NOMO-1 (cell line): ENCODE measurements at regions not wholly inside any gene's neighbourhood (a gene's known extent, or its start where the extent isn't known, plus 50 kb on each side); places are given as distances from the start of the nearest gene placed in this dataset.
A peak's percentile ranks its signal among the peaks of the same experiment; 100 is the strongest.

ENCODE experiments used
- DNase-seq, 2 experiments: peaks; one replicate each; lab custom pipeline; 2025; ENCODE audit not compliant: unreplicated experiment in 2 of 2; lab: John Stamatoyannopoulos, UW

DNA sequence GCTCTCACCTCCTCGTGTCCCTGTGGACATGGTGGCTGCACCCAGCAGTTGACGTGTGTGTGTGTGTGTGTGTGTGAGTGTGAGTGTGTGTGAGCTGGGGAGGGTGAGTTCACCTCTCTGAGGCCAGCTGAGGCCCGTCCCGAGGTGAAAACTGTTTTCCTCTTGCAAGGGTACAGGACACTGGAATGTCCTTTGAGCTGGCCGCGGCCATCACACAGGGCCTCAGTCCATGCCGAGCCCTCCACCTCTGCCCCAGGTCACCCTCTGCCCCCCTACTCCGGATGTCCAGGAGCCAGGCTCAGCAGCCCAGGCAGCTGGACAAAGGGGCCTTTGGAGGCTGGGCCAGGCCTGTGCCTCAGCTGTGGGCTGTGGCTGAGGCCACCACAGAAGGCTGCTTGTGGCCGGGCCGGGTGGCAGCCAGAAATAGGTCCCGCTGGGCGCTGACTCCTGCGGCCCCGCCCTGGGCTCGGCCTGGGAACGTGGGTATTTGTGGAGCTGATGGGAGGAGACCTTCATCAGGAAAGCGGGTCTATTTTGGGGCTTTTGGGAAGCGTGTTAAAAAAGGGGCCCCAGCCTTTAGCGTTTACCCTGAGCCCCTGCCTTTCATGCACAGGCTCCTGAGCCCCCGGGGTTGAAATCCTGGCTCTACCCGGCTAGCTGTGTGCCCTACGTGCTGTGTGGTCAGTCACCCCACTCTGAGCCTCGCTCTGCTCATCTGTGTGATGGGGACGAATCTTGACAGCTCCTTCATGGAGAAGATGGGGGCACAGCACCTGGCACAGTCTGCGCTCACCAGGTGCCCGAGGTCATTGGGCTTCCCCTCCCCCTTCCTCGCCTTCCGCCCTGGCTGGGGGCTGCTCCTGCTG is 75.1 kb upstream of the IER5L start:
- no peak for DNase-seq

DNA sequence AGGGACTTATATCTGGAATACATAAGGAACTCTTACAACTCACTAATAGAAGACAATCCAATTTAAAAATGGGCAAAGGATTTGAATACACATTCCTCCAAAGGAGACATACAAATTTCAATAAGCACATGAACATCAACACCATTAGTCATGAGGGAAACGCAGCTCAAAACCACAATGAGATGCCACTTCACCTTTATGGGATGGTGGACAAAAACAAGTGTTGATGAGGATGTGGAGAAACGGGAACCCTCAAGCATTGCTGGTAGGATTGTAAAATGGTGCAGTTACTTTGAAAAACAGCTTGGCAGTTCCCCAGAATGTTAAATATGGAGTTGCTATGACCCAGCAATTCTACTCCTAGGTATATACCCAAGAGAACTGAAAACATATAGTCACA is 72.7 kb upstream of the IER5L start:
- DNase-seq: no peak

DNA sequence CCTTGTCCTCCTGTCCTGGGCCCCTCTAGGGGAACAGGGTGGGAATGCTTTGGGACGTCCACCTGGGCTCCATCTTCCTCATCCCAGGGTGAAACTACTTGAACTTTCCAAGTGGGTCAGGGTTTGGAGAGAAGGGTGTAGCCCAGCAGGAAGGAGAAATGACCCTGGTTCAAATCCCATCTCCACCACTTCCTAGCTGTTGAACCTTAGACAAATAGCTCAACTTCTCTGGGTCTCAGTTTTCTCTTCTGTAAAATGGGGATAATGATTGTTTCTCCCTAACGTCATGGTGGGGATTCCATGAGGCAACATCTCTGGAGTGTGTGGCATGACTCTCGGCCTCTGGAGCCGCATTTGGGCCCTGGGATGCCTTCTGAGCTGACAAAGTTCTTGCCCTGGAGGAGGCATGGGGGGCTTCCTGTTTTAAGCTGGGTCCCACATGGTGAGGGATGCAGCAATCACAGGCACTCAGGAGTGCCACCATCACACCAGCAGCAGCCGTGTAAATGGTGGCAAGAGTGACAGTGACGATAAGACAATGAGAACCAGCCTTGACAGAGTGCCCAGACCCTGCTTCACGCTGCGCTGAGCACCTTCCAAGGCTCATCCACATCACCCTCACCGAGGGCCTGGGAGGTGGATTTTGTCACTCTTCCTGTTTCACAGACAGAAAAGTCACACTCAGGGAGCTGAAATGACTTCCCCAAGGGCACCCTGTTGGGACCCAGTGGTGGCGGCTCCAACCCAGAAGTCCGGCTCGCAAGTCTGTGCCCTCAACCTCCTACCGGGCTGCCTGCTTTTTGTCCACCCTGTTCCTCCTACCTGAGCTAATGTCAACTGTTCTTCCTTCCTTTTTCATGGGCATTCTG is 69.5 kb upstream of the IER5L start:
- no peak for DNase-seq

DNA sequence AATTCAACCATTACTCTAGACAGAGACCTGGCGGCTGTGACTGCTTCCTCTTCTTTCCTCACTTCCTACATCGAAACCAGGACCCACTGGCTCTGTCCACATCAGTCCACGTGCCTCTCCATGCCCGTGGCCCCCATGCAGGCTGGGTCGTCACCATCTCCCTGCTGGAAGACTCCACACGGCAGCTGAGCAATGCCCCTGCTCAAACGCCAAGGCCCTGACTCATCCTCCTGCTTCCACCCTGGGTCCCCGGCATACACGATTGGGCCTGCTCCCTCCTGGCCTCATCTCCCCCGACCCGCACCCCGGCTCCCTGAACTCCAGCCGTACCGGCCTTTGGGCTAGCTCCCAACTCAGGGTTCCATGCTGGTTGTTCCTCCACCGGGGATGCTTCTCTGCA is 67.2 kb upstream of the IER5L start:
- DNase-seq: no peak

DNA sequence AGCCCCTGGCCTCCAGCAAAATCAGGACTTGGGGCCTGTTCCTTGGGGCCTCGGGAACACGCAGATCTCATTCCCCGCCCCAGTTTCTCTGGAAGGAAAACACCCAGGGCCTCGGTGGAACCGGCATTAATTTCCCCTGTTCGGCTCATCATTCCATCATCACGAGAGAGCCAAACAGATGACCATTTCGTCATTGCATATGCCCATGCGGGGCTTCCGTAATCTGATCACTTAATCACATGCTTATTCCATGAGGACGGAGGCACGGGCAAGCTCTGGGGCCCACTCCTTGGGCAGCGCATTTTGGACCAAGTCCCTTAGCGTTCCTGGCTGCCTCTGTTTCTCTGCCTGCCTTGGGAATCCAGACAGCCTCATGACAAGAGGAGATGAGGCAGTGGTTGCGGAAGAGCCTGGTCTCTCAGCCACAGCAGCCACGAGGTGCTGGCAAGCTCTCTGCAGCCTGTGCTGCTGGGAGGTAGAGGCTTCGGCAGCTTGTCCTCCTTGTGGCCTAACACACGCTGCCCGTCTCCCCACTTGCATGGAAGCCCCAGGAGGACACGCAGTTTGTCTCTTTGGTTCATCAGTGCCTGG is 65.0 kb upstream of the IER5L start:
- no peak for DNase-seq

DNA sequence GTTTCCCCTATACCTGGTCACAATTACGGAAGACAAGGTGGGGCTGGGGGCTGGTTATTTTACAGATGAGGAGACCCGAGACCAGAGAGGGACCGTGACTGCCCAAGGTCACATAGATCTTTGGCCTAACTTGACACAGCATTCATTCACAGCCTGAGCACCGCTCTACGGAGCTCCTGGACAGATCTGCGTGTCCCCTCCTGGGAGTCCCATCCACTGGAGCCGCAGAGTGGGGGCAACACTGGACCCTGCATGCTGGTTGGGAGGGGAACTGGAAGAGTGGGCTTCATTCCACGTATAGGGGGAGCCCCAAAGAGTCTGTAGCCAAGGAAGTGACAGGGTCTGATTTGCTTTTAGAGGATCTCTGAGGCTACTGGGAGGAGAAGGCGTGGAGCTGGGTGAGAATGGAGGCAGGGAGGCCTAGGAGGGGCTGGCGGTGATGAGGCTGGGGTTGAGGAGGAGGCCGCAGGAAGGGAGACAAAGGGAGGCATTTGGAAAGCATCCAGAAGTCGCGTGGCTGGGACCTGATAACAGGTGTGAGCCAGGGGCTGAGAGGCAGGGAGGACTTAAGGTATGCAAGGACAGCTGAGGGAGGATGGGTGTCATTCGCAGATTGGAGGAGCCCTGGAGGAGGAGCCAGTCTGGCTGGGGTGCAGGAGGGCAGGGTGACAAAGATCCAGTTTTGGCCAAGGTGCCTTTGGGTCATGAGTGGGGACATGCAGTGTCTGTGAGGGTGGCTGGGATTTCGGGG is 64.3 kb upstream of the IER5L start:
- DNase-seq: no peak

DNA sequence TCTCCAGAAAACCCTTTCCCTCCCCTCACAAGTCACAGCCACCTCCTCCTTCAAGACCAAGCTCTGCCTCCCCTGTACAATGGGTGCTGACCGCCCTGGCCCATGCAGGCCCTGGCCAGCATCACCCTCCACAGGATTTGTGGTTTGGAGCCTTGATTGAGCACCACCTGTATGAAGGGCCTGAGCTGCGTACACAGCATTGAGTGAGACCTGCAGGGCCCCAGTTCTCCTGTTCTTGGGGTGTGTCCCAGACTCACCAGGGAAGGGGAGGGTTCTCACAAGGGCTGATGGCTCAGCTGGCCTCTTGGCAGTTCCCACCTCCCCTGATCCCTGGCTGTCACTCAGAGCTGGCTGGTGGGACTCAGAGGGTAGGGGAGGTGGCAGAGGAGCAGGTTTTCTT is 63.7 kb upstream of the IER5L start:
- no peak for DNase-seq

DNA sequence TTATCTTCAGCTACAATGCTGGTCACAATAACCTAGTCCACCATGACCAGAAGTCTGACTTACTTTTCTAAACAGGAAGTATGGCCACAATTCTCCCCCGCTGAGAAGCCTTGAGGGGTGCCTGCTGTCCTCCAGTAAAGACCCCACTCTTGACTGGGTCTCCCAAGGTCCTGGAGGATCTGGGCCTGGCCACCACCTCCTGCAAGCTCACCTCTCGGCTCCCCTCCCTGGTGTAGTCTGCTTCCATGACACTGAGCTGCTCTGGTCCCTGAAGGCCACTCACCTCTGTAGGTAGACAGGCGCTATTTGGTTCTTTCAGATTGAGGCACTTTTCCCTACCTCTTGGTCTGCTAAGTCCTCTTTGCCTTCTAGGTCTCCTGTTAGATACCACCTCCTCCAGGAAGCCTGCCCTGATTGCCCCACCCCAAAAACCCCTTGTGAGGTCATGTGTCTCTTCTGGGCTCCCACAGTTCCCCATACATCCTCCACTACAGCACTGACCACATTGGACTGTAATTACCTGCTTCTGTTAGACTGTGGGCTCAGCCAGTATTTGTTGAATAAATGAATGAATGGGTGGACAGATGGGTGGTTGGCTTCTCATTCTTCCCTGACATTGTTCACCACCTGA is 62.6 kb upstream of the IER5L start:
- no peak for DNase-seq

DNA sequence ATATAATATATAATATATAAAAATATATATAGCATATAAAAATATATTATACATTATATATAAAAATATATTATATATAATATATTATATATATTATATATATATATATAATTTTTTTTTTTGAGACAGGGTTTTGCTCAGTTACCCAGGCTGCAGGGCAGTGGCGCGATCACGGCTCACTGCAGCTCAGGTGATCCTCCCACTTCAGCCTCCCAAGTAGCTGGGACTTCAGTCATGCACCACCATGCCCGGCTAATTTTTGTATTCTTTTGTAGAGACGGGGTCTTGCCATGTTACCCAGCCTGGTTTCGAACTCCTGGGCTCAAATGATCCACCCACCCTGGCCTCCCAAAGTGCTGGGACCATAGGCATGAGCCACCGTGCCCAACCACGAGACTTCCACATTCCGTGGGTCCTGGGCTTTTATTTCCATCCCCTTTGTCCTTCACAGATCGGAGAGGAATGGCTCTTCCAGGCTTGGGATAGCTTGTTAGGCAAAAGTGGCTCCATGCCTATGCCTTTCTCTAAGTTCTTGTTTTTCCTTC is 62.0 kb upstream of the IER5L start:
- no peak for DNase-seq

DNA sequence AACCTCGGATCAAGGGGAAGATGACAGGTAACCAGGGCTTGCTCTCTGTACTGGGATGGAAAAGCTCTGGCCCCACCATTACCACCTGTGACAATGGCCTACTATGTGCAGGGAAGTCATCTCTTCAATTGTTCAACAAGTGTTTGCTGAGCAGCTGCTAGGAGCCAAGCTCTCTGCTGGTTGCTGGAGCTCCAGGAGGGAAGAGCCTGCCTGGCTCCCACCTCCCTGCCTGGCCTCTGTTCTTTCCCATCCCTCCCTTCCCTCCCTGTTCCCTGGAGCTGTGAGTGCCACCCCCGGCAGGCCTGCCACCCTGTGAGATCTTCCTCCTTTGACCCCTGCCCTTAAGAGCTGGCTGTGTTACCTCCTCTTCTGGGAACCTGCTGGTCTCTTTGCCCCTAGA is 59.7 kb upstream of the IER5L start:
- DNase-seq: no peak

DNA sequence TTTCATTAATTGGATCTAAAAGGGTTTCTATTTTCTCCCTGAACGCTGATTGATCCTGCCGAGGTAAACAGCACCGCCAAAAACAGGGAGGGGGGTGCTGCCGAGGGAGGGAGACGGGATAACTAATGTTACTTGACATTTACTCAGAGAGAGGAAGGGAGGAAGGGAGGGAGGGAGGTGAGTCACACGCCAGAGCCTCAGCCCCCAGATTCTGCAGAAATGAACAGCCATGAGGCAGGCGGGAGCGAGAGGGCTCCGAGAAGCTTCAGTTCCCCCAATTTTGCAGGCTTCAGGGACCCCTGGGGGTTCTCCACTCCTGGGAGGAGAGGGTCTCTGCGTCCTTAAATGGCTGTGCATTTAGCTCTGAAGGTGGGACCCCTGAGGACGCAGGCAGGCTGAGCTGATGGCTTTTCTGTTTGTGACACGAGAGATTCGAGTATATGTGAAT is 59.1 kb upstream of the IER5L start:
- peak in 1 of 2 experiments; percentile 23 for DNase-seq

DNA sequence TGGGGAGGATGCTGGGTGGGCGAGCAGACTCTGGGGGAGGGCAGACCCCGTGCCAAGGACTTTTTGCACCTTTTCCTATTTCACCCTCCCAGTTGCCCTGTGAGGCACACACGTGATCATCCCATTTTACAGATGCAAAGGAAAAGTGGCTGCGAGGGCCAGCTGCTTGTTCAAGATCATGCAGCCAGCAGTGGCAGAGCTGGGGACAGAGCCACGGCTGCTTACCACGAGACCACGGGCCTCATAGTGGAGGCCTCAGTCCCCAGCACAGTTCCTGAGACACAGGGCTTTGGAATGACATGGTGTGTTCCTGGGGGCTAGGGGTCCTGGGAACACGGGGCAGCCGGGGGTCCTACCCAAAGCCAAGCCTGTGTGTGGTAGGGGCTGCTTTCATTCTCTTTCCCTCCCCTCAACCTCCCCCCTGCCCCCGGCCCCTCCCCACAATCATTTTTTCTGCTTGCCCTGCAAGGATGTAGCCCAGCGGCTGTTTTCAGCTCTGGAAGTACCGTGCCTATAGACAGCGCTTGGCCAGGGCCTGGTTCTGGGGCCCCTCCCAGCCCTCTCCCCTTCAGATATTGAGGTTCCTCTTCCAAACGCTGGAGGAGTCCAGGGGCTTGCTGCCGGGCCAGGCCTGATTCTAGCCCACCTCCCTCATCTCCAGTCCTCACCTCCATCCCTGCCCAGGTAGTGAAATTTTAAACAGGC is 58.5 kb upstream of the IER5L start:
- no peak for DNase-seq

DNA sequence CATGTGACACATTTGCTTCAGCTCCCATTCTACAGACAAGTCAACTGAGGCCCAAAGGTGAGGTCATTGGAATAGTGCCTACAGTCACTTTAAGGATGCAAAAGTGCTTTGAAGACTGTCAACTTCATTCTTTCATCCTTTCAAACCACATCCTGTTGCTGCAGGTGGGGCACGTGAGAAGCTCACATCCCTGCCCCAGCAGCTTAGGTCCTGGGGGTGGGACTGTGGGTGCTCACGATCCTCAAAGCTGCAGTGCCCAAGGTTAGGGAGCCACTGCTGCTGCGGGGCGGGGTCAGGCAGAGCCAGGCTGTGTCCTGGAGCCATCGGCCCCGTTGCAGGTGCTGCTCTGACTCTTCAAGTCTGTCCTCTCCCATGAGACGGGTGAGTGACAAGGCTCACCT is 57.9 kb upstream of the IER5L start:
- no peak for DNase-seq

DNA sequence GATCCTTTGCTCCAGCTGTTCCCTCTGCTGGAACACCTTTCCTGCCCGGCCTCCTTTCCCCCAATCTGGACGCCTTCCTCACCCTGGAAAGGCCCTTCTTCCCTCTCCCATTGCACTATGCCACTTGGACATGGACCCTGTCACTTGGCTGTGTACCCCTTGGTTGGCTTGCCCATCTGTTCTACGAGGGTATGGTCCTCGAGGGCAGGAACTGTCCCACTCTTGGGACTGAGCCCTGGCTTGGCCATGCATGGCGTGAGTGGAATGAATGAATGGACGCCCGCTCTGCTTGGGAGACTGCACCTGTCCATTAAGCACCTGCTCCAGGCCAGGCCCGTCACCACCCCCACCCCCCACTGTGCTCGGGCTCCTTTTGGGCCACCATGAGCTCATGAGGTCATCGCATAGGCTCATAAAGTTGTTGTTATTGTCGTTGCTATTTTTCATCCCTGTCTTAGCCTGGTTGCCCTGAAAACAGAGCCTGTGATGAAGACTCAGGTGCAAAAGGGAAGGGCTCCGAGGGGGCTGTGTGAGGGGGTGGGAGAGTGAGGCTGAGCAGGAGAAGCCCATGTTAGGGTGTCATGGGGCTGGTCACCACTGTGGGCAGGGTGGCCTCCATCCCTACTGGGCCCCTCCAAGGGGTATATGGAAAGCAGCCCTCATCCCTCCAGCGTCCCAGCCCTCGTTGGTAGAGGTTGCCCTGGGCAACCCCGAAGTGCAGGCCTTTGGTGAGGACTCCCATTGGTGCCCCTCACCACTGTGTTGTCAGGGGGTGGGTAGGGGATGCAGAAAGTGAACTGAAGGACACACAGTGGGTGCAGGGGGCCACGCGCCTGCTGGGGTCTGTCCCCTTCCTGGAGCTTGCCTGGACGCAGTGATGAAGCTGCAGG is 57.2 kb upstream of the IER5L start:
- DNase-seq: no peak

DNA sequence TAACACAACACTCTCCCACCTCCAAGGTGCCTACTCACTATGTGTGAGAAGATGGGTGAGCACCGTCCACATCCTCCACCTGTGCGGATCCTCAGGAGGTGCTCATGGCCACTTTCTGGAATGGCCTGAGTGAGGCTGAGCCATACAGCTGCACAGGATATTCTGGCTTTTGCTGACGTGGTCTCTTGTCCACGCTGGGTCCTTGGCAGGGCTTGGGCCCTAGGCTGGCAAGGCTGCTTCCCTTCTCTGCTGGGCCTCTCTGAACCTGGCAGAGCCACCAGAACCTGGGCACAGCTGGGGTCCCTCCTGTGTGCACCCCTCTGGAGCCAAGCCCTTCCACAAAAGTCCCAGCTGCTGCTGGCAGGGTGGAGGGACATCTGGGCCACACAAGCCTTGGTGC is 56.4 kb upstream of the IER5L start:
- no peak for DNase-seq

DNA sequence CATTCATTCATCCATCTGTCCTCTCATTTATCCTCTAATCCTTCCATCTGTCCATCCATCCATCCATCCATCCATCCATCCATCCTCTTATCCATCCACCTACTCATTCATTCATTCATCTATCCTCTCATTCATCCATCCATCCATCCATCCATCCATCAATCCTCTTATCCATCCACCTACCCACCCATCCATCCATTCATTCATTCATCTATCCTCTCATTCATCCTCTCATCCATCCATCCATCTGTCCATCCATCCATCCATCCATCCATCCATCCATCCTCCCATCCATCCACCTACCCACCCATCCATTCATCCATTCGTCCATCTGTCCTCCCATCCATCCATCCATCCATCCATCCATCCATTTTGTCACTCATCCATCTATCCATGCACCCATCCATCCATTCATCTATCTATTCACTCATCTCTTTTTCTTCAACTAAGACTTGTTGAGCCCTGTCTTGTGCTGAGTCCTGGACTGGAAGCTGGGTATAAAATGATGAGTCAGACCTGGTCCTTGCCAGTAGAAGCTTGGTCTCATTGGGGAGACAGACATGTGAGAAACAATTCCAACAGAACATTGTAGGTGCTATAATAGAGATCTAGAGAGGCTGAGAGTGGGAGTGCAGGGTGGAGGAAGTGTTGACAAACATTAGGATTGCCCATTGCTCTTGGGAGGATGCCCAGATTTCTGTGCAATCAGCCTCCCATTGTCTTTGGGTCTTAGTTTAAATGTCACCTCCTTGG is 55.0 kb upstream of the IER5L start:
- no peak for DNase-seq

DNA sequence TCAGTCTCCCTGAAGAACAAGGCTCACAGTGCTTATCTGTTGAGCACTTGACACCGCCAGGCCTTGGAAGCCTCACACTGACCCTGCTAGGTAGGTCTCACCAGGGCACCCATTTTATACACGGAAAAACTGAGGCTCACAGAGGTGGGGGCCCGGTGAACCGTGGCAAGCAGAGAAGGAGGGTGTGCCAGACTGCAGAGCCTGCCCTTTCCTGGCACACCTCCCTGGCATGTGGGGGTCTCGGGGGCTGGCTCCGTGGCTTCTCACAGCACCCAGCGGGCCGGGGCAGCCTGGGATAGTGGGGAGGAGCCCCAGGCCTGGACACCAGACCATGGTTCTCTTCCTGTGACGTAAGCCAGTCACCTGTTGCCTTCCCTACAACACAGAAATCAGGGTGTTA is 53.7 kb upstream of the IER5L start:
- no peak for DNase-seq
